Ascending aorta (tissue), 2 donors: ENCODE measurements at regions not wholly inside any gene's neighbourhood (a gene's known extent, or its start where the extent isn't known, plus 50 kb on each side); places are given as distances from the start of the nearest gene placed in this dataset.

Source experiments
- DNase-seq, 2 donors: peaks; one replicate each; pipeline ENCODE4 v3.0.0-alpha.2; 2019; ENCODE audit warnings: low spot score in 2 of 2
- H3K27ac ChIP-seq, 2 donors: fragments of 200-600 bp; sonication (generic); one replicate each; pipeline ENCODE4 v1.5.1; 2016 to 2017; ENCODE audit warnings: mild to moderate bottlenecking in 1 of 2
- H3K27me3 ChIP-seq: fragments of 200-600 bp; sonication (generic); one replicate; pipeline ENCODE4 v1.5.1; 2017
- H3K36me3 ChIP-seq, 2 donors: fragments of 200-600 bp; sonication (generic); one replicate each; pipeline ENCODE4 v1.5.1; 2016
- H3K4me1 ChIP-seq, 2 donors: fragments of 200-600 bp; sonication (generic); one replicate each; pipeline ENCODE4 v1.5.1; 2016 to 2017; ENCODE audit warnings: mild to moderate bottlenecking in 1 of 2
- H3K4me3 ChIP-seq, 2 donors: fragments of 200-600 bp; sonication (generic); one replicate each; pipeline ENCODE4 v1.5.1; 2016 to 2017; ENCODE audit warnings: mild to moderate bottlenecking in 1 of 2
- H3K9me3 ChIP-seq, 2 donors: fragments of 200-600 bp; sonication (generic); one replicate each; pipeline ENCODE4 v1.5.1; 2016
- CTCF ChIP-seq, 3 experiments: fragments of 200-600 bp in 2 of 3; fragments of 450-650 bp in 1 of 3; sonication (generic) in 2 of 3; IDR thresholded peaks; one replicate each; pipeline ENCODE4 v1.5.1; 2016 to 2019; ENCODE audit warnings: antibody characterized with exemption in 3 of 3, mild to moderate bottlenecking in 1 of 3, moderate library complexity in 1 of 3
- intact Hi-C: fragments of 100-400 bp; cut with DNase I; formaldehyde crosslinking; loops from one replicate; pipeline ENCODE4 v1.15.1; 2023

GRCh38 chr1:224061436-224061835 is 52.5 kb upstream of the FBXO28 start:
- DNase-seq = no peak
- no peak for TF ChIP-seq CTCF (IDR thresholded peaks at IDR 0.05)
- peaks cover 0 to 4% of the 10 kb centered on the region in 2 donors for H3K9me3 ChIP-seq

GRCh38 chr1:224059897-224060427 is 53.9 kb upstream of the FBXO28 start:
- Histone ChIP-seq H3K27ac (no peak overlapping the region), H3K4me1 (no peaks in the 10 kb centered on the region), H3K36me3 (no peaks in the 10 kb centered on the region), H3K4me3 (no peak overlapping the region), H3K27me3 (no peaks in the 10 kb centered on the region), H3K9me3 (peaks cover 0 to 4% of the 10 kb centered on the region in 2 donors)
- no peak for TF ChIP-seq CTCF (IDR thresholded peaks at IDR 0.05)
- intact Hi-C loops = no loop called here
- no peak for DNase-seq

More at GRCh38 chr1:224061436-224061835, 52.5 kb upstream of the FBXO28 start:
- intact Hi-C loops = no loop called here
- Histone ChIP-seq H3K27me3 (no peaks in the 10 kb centered on the region), H3K36me3 (no peaks in the 10 kb centered on the region), H3K27ac (no peak overlapping the region), H3K4me1 (no peaks in the 10 kb centered on the region), H3K4me3 (no peak overlapping the region)

GRCh38 chr1:224058303-224058702 is 55.6 kb upstream of the FBXO28 start:
- Histone ChIP-seq H3K36me3 (no peaks in the 10 kb centered on the region), H3K9me3 (peaks cover 0 to 4% of the 10 kb centered on the region in 2 donors), H3K4me1 (no peaks in the 10 kb centered on the region), H3K27ac (no peak overlapping the region), H3K27me3 (no peaks in the 10 kb centered on the region), H3K4me3 (no peak overlapping the region)
- DNase-seq = no peak
- intact Hi-C loops = no loop called here
- TF ChIP-seq CTCF (IDR thresholded peaks at IDR 0.05) = no peak

- H3K4me3 ChIP-seq = no peak overlapping the region
- no peak for TF ChIP-seq CTCF (IDR thresholded peaks at IDR 0.05)
- H3K4me1 ChIP-seq = no peaks in the 10 kb centered on the region
- DNase-seq = no peak
- no peak overlapping the region for H3K27ac ChIP-seq
- peaks cover 0 to 4% of the 10 kb centered on the region in 2 donors for H3K9me3 ChIP-seq
- no peaks in the 10 kb centered on the region for H3K36me3 ChIP-seq
- intact Hi-C loops = no loop called here
- H3K27me3 ChIP-seq = no peaks in the 10 kb centered on the region
These were observed 56.3 kb upstream of the FBXO28 start for GRCh38 chr1:224057461-224058199.

GRCh38 chr1:224054611-224055010 is 59.3 kb upstream of the FBXO28 start:
- H3K9me3 ChIP-seq = no peaks in the 10 kb centered on the region
- no peak overlapping the region for H3K27ac ChIP-seq
- no peak for TF ChIP-seq CTCF (IDR thresholded peaks at IDR 0.05)
- peaks cover 0 to 2% of the 10 kb centered on the region in 2 donors for H3K4me1 ChIP-seq
- H3K36me3 ChIP-seq = no peaks in the 10 kb centered on the region
- no peak overlapping the region for H3K4me3 ChIP-seq
- intact Hi-C loops = no loop called here
- no peak for DNase-seq
- H3K27me3 ChIP-seq = no peaks in the 10 kb centered on the region
